Activated CD4-positive, alpha-beta T cell treated with anti-CD3 and anti-CD28 coated beads for 4 hours (primary cell): ENCODE measurements at regions not wholly inside any gene's neighbourhood (a gene's known extent, or its start where the extent isn't known, plus 50 kb on each side); places are given as distances from the start of the nearest gene placed in this dataset.
"Not testable (repeated sequence)": the region's sequence is repeated elsewhere in the genome, so short reads cannot be mapped to it uniquely, and the experiment has no call there.

Experiments
- DNase-seq, 2 donors: peaks; one replicate each; pipeline ENCODE4 v3.0.0-alpha.2; 2020

- DNase-seq = no peak
Observed at GRCh38 chr12:90828621-90829020, 126.4 kb downstream of the CCER1 start.

- no peak for DNase-seq
Observed at GRCh38 chr12:90827567-90827966, 127.4 kb downstream of the CCER1 start.

- no peak for DNase-seq
Observed at GRCh38 chr12:90826036-90826435, 128.9 kb downstream of the CCER1 start.

GRCh38 chr12:90823859-90824258 lies 131.1 kb downstream of the CCER1 start:
- no peak for DNase-seq

GRCh38 chr12:90819709-90820108 lies 135.3 kb downstream of the CCER1 start:
- DNase-seq = no peak

- no peak for DNase-seq
Observed at GRCh38 chr12:90816353-90817089, 138.5 kb downstream of the CCER1 start.

- no peak for DNase-seq
Observed at GRCh38 chr12:90809940-90810339, 145.0 kb downstream of the CCER1 start.

- no peak for DNase-seq
Observed at GRCh38 chr12:90808568-90808967, 146.4 kb downstream of the CCER1 start.

GRCh38 chr12:90802727-90803126 lies 152.2 kb downstream of the CCER1 start:
- no peak for DNase-seq

GRCh38 chr12:90801776-90802175 lies 153.2 kb downstream of the CCER1 start:
- no peak for DNase-seq

- no peak for DNase-seq
Observed at GRCh38 chr12:90794212-90794611, 160.8 kb downstream of the CCER1 start.

GRCh38 chr12:90792718-90793117 lies 162.3 kb downstream of the CCER1 start:
- DNase-seq = not testable (repeated sequence)

- DNase-seq = no peak
Observed at GRCh38 chr12:90791445-90791844, 163.5 kb downstream of the CCER1 start.

- no peak for DNase-seq
Observed at GRCh38 chr12:90790747-90791146, 164.2 kb downstream of the CCER1 start.

- DNase-seq = no peak
Observed at GRCh38 chr12:90773491-90773890, 181.5 kb downstream of the CCER1 start.

- no peak for DNase-seq
Observed at GRCh38 chr12:90770861-90771260, 184.1 kb downstream of the CCER1 start.

GRCh38 chr12:90757957-90758356 lies 197.0 kb downstream of the CCER1 start:
- DNase-seq = no peak

- no peak for DNase-seq
Observed at GRCh38 chr12:90745211-90745610, 209.8 kb downstream of the CCER1 start.

GRCh38 chr12:90741611-90742010 lies 213.4 kb downstream of the CCER1 start:
- no peak for DNase-seq

GRCh38 chr12:90729736-90730135 lies 225.2 kb downstream of the CCER1 start:
- DNase-seq = no peak

GRCh38 chr12:90712671-90713070 lies 242.3 kb downstream of the CCER1 start:
- no peak for DNase-seq

GRCh38 chr12:90710711-90711110 lies 244.3 kb downstream of the CCER1 start:
- DNase-seq = no peak

GRCh38 chr12:90706036-90706435 lies 248.9 kb downstream of the CCER1 start:
- DNase-seq = no peak

- DNase-seq = no peak
Observed at GRCh38 chr12:90695415-90695814, 259.6 kb downstream of the CCER1 start.

- no peak for DNase-seq
Observed at GRCh38 chr12:90690120-90690519, 264.9 kb downstream of the CCER1 start.
